Pancreas (tissue), 10 donors: ENCODE measurements at regions not wholly inside any gene's neighbourhood (a gene's known extent, or its start where the extent isn't known, plus 50 kb on each side); places are given as distances from the start of the nearest gene placed in this dataset.

Experiments
- ATAC-seq, 4 donors: fragments of 200-7000 bp; cut with Tn5 transposase; one replicate each; pipeline versions ENCODE4 v1.8.0 to v1.9.1; 2020; ENCODE audit warnings: mild to moderate bottlenecking in 4 of 4, moderate library complexity in 4 of 4
- DNase-seq, 6 donors: peaks; one replicate each; pipeline ENCODE4 v3.0.0-alpha.2; 2020
- FAIRE-seq: peaks from 2 replicates; lab custom pipeline; 2012; peaks lifted over from hg19 to GRCh38; lab: Jason Lieb, UNC
- H3K27ac ChIP-seq, 4 donors: fragments of 200-600 bp; sonication (generic); 1 replicate in 3 of 4; 2 replicates in 1 of 4; pipeline versions ENCODE4 v1.5.0 to v1.8.0; 2020
- H3K27me3 ChIP-seq, 4 donors: fragments of 200-600 bp; one replicate each; pipeline ENCODE4 v1.8.0; 2021
- H3K36me3 ChIP-seq, 3 donors: fragments of 200-600 bp; sonication (generic) in 1 of 3; one replicate each; pipeline versions ENCODE4 v1.5.0 to v1.8.0; 2020 to 2021
- H3K4me1 ChIP-seq, 3 donors: fragments of 200-600 bp; one replicate each; pipeline ENCODE4 v1.8.0; 2021
- H3K4me3 ChIP-seq, 4 donors: fragments of 200-600 bp; sonication (generic) in 2 of 4; one replicate each; pipeline versions ENCODE4 v1.5.0 to v1.8.0; 2020 to 2021
- H3K9me3 ChIP-seq, 4 donors: fragments of 200-600 bp; one replicate each; pipeline ENCODE4 v1.8.0; 2021
- WGBS, 2 donors: extraction: QIAGEN DNeasy Blood & Tissue Kit; methylation state at CpG; one replicate each; pipeline ENCODE4 v1.1.7; 2013; 5-methylcytosine and 5-hydroxymethylcytosine counted together
- intact Hi-C, 3 donors: fragments of 100-400 bp; cut with DNase I; formaldehyde crosslinking; loops; one replicate each; pipeline versions ENCODE4 v1.11.1 to v1.14.2; 2022
- TF ChIP-seq, protein P1 (sequence below), 4 donors: fragments of 200-600 bp; sonication (generic) in 3 of 4; IDR thresholded peaks; one replicate each; pipeline versions ENCODE4 v1.5.0 to v1.8.0; 2021; ENCODE audit warnings: antibody characterized with exemption in 4 of 4
- donor health status: healthy with polysubstance abuse.
- donor health status: DM: no; HTN: no; CAD: no; lungs with moderate emphysema.
- donor health status: DM: no; HTN: no; CAD: no.
- donor health status: control.
- donor health status: control.
- donor health status: Bipolar disorder and iron deficiency.
- donor health status: DM: yes; HTN: yes; CAD: no.
- donor health status: DM: no; HTN: no; CAD: no.
- donor health status: DM: no; HTN: no; CAD: no.
- donor health status: DM: yes; HTN: yes; CAD: no.

DNA sequence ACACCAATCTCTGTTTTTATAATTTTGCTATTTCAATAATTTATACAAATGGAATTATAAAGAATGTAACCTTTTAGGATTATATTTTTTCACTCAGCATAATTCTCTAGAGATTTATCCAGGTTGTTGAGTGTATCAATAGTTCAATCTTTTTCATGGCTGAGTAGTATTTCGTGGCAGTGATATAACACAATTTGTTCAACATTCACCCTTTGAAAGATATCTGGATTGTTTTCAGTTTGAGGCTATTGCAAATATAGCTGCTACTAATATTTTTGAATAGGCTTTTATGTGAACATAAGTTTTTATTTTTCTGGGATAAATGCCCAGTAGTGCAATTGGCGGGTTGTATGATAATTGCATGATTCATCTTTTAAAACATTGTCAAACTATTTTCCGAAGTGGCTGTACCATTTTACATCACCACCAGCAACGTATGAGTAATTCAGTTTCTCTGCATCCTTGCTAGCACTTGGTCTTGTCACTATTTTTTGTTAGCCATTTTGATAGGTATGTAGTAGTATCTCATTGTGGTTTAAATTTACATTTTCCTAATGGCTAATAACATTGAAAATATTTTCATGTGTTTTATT, 55.6 kb upstream of the ABCD3 start:
- no peak for FAIRE-seq
- ATAC-seq = no peak
- WGBS, 2 donors = 80 to 84% methylated on average over 4 of the region's 4 CpGs

DNA sequence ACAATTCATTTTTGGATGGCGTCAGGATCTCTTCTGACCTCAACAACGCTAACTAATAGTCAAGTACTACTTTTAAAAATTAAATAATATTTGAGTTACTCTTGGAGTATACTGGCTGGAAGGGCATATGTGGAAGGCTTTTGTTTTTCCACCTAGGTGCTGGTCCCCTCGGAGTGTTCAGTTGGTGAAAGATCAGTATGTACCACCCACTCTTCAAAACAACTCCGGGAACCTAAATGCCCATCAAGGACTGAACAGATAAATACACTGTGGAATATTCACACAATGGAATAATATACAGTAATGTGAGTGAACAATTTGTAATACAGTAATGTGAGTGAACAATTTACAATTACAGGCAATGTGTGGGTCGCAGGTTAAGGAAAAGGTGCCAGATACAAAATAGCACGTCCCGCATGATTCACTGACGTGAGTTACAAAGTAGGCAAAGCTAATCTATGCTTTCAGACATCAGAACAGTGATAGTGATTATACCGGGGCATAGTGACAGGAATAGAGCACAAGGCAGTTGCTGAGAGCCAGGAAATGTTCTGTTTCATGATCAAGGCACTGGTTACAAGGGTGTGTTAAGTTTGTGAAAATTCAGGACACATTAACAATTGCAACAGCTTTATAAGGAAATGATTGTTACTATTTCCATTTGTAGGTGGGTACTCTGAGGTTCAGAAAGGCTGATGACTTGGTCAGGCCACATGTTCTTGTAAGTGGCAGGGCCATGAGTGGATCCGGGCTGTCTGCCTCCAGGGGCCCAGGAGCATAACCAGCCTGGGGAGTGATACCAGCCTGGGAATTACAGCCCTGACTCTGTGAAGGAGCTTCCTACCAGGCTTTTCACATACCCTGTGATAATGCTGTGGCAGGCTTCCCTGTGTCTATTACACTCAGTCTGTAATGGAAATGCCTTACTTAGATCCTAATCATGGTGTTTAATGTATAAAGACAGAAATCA, 59.3 kb upstream of the ABCD3 start:
- no peaks in the 10 kb centered on the region for H3K9me3 ChIP-seq
- TF ChIP-seq, protein P1, sequence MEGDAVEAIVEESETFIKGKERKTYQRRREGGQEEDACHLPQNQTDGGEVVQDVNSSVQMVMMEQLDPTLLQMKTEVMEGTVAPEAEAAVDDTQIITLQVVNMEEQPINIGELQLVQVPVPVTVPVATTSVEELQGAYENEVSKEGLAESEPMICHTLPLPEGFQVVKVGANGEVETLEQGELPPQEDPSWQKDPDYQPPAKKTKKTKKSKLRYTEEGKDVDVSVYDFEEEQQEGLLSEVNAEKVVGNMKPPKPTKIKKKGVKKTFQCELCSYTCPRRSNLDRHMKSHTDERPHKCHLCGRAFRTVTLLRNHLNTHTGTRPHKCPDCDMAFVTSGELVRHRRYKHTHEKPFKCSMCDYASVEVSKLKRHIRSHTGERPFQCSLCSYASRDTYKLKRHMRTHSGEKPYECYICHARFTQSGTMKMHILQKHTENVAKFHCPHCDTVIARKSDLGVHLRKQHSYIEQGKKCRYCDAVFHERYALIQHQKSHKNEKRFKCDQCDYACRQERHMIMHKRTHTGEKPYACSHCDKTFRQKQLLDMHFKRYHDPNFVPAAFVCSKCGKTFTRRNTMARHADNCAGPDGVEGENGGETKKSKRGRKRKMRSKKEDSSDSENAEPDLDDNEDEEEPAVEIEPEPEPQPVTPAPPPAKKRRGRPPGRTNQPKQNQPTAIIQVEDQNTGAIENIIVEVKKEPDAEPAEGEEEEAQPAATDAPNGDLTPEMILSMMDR (IDR thresholded peaks at IDR 0.05) = no peak
- no peak for ATAC-seq
- DNase-seq = no peak
- no peaks in the 10 kb centered on the region for H3K27me3 ChIP-seq
- H3K36me3 ChIP-seq = no peaks in the 10 kb centered on the region
- FAIRE-seq = no peak
- WGBS, 2 donors = 85 to 91% methylated on average over 10 of the region's 10 CpGs
- H3K4me3 ChIP-seq = no peak overlapping the region
- H3K27ac ChIP-seq = no peak overlapping the region
- intact Hi-C loops = no loop called here
- no peaks in the 10 kb centered on the region for H3K4me1 ChIP-seq

More for the DNA sequence above, 55.6 kb upstream of the ABCD3 start:
- TF ChIP-seq, protein P1 (IDR thresholded peaks at IDR 0.05) = no peak
- Histone ChIP-seq H3K4me1 (no peaks in the 10 kb centered on the region), H3K27me3 (no peaks in the 10 kb centered on the region), H3K4me3 (no peak overlapping the region), H3K27ac (no peak overlapping the region), H3K36me3 (no peaks in the 10 kb centered on the region), H3K9me3 (no peaks in the 10 kb centered on the region)
- no peak for DNase-seq
- intact Hi-C loops = no loop called here

DNA sequence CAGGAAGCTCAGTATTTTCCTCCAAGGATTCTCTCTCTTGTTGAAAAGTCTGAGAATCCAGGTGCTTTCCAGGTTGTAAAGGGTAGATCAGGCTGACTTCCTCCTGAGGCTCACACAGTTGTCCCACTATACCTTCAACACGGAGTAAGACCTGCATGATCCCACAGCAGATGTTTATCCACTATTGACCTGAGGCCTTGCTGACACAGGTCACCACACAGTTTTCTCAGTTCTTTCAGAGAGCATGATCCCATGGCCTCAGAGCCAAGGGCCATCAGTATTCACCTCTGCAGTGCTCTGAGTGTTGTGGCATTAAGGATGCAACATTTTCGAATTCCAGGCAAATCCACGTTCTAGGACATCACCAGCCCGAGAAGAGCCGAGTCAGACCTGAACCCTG, 60.5 kb upstream of the ABCD3 start:
- DNase-seq = no peak
- H3K4me1 ChIP-seq = no peaks in the 10 kb centered on the region
- no peak overlapping the region for H3K4me3 ChIP-seq
- no peaks in the 10 kb centered on the region for H3K27me3 ChIP-seq
- H3K27ac ChIP-seq = no peak overlapping the region
- TF ChIP-seq, protein P1 (IDR thresholded peaks at IDR 0.05) = no peak
- FAIRE-seq = no peak
- ATAC-seq = no peak
- intact Hi-C loops = no loop called here
- H3K36me3 ChIP-seq = no peaks in the 10 kb centered on the region
- no peaks in the 10 kb centered on the region for H3K9me3 ChIP-seq
- WGBS, 2 donors = 85 to 90% methylated on average over 5 of the region's 5 CpGs

DNA sequence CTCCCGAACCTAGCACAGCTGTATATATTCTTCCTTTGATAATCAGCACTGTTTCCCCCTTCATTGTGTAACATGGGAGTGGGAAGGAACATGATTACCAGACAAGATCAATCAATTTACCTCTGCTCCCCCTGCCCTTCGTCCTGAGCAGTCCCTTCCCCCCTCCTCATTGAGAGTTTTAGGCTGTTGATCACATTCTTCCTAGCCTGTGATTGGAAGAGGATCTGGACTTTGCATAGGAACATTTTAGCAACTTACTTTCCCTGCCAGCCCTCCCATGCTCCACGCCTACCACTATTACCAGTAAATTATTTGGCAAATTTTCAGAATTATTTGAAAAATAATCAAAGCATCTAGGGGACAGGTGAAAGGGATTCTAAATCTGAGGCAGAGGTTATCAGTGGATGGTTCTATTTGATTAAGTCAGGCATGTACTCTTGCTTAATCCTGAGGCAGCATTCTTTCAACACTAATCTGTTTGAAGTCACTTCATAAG, 62.7 kb upstream of the ABCD3 start:
- Histone ChIP-seq H3K9me3 (no peaks in the 10 kb centered on the region), H3K4me1 (no peaks in the 10 kb centered on the region), H3K36me3 (no peaks in the 10 kb centered on the region), H3K27ac (no peak overlapping the region), H3K4me3 (no peak overlapping the region), H3K27me3 (no peaks in the 10 kb centered on the region)
- DNase-seq (no peak), ATAC-seq (no peak), FAIRE-seq (no peak)
- TF ChIP-seq, protein P1 (IDR thresholded peaks at IDR 0.05) = no peak
- intact Hi-C loops = no loop called here
- WGBS, 2 donors = 34% methylated on average over 3 of the region's 3 CpGs
